GM18907 (cell line): ENCODE measurements at regions not wholly inside any gene's neighbourhood (a gene's known extent, or its start where the extent isn't known, plus 50 kb on each side); places are given as distances from the start of the nearest gene placed in this dataset.
"Not testable (repeated sequence)": the region's sequence is repeated elsewhere in the genome, so short reads cannot be mapped to it uniquely, and the experiment has no call there.

Source experiments
- ATAC-seq: cut with Tn5 transposase; IDR thresholded peaks from one replicate; pipeline ENCODE4 v1.9.1; 2021; ENCODE audit warnings: mild to moderate bottlenecking, moderate library complexity; ENCODE audit not compliant: unreplicated experiment

DNA sequence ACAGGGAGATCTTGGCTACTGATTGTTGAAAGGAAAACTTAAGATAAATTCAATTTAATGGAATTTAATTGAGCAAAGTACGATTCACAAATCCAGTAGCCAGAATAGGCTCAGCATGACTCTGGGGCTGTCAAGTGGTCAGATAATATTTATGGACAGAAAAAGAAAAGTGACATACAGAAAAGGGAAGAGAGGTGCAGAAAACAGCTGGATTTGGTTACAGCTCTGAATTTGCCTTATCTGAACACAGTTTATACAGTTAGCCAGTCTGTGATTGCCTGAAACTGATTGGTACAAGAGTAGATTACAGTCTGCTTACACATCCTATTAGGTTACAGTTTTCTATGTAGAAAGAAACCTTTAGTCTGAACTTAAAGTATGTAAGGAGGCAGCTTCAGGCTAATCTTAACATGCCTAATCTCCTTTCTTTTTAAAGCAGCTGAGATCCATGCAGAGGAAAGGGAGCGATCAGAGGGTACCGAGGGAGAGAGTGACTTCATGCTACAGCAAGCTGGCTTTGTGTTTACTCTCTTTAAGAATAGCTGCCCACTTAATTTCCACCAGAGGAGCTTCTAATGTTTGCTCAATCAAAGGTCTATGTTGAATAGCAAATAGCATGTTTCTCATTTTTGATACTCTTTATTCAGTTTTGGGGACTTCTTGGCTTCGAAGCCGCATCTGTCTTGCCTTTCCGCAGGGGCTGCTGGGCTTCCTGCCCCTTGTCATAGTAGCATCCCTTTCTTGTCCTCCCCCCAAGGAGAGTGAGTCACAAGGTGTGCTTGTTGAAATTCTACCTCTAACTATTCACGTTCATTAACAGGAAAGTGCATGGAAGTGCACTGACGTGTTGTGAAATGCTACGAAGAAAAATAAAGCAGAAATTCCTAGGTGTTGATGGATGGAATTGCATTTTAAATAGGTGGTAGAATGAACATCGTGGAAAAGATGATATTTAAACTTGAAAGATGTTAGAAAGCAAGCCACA lies 761.2 kb downstream of the TAF11L14 start:
- ATAC-seq, result no peak

DNA sequence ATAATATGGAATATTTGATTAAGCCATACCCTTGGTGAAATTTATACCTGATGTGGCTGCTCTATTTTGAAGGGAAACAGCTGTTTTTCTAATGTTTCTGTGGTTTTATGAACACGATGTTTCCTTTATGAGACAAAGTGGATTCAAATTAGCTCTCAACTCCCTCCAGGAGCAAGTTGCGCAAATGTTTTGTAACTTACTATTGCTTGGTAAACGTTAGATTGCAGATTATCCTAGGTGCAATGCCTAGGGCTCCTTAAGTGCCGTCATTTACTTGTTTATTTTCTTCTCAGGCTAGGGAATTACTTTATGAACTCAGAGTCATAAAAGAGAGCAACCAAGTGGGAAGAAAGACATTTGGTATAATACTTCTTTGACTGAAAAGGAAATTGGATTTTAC lies 763.1 kb downstream of the TAF11L14 start:
- ATAC-seq, result no peak

DNA sequence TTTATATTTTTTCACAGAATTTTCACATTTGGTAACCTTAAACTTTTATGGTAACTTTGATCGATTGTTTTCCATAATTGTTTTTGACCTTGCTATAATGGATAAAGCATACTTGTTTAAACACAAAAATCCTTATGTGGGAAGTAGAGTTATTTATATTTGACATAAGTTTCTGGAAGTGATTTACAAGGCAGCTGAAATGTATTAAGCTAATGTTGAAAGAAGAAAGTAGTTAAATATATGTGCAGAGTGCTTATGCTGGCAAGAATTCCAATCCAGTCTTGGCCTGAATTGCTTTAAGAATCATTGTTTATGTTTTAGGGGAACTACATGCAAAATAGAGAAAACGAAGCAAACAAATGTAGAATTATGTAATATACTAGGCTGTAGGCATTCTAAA lies 763.6 kb downstream of the TAF11L14 start:
- no peak for ATAC-seq

DNA sequence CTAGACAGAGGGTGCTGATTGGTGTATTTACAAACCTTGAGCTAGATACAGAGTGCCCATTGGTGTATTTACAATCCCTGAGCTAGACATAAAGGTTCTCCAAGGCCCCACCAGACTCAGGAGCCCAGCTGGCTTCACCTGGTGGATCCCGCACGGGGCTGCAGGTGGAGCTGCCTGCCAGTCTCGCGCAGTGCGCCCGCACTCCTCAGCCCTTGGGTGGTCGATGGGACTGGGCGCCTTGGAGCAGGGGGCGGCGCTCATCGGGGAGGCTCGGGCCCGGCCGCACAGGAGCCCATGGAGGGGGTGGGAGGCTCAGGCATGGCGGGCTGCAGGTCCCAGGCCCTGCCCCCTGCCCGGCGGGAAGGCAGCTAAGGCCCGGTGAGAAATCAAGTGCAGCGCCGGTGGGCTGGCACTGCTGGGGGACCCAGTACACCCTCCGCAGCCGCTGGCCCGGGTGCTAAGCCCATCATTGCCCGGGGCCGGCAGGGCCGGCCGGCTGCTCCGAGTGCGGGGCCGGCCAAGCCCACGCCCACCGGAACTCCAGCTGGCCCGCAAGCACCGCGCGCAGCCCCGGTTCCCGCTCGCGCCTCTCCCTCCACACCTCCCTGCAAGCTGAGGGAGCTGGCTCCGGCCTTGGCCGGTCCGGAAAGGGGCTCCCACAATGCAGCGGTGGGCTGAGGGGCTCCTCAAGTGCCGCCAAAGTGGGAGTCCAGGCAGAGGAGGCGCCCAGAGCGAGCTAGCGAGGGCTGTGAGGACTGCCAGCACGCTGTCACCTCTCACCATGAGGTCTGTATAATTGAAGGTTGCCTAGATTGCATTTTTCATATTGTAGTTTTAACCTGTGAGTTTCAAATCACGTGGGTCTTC lies 765.4 kb downstream of the TAF11L14 start:
- ATAC-seq, result not testable (repeated sequence)

DNA sequence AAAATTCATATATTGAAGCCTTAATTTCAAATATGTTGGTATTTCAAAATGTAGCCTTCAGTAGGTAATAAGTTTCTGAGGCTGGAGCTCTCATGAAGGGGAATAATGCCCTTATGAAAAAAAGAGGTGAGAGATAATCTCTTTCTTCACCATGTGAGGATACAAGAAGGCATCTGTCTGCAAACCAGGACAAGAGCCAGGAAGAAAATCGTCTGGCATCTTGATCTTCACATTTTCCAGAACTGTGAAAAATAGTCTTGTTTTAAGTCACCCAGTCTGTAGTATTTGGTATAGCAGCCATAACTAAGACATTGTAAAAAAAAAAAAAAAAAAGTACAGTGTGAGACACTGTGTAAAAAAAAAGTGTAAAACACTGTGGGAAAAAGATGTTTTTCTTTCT lies 768.9 kb downstream of the TAF11L14 start:
- ATAC-seq, result no peak

DNA sequence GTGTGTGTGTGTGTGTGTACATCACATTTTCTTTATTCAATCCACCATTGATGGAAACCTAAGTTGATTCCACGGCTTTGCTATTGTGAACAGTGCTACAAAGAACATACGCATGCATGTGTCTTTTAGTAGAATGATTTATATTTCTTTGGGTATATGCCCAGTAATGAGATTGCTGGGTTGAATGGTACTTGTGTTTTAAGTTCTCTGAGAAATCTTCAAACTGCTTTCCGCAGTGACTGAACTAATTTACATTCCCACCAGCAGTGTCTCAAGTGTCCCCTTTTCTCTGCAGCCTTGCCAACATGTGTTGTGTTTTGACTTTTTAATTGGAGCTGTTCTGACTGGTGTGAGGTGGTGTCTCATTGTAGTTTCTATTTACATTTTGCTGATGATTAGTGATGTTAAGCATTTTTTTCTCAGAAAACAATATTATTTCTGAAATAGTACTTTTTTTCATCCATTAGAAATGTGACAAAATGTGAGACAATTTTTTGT lies 769.7 kb downstream of the TAF11L14 start:
- no peak for ATAC-seq

DNA sequence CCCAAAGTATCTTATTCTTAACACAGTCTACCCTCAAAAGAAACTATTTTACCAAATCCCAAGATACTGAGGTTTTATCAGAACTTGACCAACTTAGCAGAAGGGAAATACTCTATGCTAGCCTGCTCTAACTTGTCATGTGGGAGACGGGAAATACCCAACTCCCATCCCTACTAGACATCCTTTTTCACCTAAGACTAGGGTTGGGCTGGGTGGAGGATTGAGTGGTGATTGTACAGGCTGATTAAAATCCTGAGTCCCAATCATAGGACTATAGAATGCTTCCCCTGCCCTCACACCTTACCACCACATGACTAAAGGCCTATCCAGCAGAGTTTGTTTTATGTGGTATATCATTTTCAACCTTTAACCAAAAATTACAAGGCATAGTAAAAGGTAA lies 786.5 kb downstream of the TAF11L14 start:
- ATAC-seq, result no peak

DNA sequence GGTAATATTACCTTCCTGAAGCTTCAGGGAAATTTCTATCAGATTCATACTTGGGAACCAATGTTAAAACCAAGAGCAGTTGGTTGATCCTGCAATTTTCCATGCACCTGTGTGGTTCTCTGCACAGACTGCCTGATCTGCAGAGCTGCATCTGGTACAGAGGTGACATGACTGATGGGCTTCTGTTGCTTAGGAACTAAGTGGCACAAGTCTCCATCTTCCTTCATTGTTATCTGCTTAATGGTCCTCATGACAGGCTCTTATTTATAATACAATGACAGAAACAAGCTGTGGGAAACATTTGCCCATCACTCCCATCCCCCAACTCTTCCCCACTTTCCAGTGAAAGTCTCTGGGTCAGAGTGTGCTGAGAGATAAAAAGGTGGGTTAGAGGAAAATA lies 799.1 kb downstream of the TAF11L14 start:
- ATAC-seq, result no peak

DNA sequence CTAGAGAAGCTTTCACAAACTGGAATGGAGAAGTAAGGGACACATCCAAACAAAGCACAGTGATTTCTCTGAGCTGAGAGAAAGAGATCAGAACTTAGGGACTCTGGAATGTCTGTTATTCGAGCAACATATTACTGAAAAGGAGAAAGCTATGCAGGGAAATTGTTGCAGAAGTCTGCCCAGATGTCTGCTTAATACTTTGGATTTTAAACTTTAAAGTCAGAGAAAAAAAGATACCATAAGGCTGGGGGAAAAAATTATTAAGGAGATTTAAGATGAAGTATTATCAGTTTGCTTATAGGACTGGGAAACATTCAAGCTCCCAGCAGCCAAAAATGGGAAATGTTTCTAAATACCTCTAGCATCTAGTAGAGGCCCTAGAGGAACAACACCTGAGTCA lies 803.9 kb downstream of the TAF11L14 start:
- no peak for ATAC-seq

DNA sequence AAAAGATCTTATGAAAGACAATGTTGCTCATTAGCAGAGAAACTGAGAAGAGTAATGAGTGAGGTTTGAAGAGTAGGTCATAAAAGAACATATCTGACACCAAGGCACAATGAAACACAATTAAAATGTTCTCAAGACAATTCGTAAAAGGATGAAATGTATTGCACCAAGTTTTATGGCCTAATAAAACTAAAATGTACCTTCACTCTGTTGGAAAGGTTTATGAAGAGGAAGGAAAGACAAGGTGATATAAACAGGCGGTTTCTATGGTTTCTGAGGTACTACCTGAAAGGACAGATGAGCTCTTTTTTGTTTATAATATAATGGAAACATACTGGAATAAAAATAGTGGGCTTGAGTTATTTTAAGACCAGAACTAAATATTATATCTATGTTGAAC lies 821.3 kb downstream of the TAF11L14 start:
- ATAC-seq, result no peak

DNA sequence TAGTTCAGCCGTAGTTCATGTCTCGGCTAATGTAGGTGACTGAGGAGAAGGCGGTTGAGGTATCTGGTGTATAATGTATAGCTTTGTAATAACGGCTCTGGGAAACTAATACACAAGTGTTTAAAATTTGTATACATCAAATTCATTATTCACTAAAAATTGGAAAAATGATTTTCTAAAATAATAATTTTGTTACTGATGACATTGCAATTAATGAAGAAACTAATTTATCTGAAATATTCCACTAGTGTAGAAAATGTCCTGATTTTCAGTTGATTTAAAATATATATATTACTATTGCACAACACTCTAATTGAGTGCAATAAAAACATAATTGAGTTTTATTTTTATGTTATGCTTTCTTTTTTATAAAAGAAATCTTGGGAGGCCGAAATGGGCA lies 823.0 kb downstream of the TAF11L14 start:
- no peak for ATAC-seq

DNA sequence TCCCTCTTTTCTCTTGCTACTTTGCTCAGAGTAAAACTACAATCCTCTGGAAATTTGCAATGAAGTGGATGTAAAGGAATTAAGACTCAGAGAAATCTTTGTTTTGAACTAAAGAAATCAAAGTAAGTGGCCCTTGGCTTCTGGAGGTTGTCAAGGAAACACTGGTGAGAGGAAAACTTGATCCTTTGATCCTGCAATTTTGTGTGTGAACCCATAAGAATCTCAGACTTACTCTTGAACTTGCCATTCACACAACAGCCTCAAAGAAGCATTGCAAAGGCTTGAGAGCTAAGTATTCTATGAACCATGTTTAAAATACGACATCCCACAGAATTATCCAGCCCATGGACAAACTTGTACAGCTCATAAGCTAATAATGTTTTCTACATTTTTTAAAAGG lies 827.5 kb downstream of the TAF11L14 start:
- no peak for ATAC-seq

DNA sequence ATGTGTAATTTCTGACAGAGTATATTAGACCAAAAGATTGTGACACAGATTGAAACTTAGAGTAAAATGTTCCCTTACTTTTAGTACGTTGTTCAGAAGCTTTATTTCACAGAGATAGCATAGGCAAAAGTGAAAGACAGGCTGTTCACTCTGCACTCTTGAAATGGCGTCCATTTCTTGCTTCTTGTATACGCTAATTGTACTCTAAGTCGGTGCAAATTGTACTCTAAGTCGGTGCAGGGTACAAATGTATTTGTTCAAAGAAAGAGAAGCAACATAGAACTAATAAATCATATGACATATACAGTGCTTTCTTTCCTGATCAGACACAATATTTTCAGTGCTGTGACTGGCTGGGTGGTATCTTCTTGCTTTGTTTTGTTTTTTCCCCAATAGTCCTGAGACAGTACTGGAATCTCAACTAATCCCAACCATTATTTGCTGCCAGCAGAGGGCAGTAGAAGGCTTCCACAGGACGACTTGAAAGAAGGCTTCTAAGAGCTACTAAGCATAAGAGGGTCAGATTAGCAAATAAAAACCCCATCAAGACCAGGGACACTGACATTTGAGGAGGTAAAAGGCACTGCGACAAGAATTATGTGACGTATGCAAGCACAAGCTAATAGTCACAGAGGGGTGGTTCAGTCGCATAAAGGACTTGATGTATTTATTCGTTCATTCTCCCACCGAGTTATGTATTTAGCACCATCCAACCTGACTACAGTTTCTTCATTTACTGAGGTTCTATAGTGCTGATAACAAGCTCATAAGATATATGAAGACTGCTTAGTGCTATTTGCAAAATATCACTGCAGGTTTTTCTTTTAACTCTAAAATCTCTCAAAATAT lies 831.8 kb downstream of the TAF11L14 start:
- ATAC-seq, result peak; percentile 89

DNA sequence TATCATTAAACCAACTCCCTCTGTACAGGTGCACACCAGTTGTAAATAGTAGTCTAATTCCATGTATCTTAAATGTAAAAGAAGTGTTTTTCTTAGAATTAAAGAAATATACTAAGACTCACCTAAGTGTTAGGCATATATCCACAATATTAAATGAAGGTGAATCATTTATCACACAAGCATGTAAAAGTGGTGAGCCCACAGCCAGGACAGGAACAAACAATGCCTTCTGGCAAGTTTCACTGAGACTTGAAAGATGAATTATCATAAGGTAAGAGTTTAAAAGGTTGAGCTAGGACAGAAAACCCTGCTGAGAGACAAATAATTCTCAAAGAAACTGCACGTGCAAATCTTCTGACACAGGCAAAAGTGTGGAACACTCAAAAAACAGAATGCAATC lies 832.5 kb downstream of the TAF11L14 start:
- no peak for ATAC-seq

DNA sequence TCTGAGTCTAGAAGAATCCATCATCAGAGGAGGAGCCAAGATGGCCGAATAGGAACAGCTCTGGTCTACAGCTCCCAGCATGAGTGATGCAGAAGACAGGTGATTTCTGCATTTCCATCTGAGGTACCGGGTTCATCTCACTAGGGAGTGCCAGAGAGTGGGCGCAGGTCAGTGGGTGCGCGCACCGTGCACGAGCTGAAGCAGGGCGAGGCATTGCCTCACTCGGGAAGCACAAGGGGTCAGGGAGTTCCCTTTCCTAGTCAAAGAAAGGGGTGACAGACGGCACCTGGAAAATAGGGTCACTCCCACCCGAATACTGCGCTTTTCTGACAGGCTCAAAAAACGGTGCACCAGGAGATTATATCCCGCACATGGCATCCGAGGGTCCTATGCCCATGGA lies 837.5 kb downstream of the TAF11L14 start:
- not testable (repeated sequence) for ATAC-seq

DNA sequence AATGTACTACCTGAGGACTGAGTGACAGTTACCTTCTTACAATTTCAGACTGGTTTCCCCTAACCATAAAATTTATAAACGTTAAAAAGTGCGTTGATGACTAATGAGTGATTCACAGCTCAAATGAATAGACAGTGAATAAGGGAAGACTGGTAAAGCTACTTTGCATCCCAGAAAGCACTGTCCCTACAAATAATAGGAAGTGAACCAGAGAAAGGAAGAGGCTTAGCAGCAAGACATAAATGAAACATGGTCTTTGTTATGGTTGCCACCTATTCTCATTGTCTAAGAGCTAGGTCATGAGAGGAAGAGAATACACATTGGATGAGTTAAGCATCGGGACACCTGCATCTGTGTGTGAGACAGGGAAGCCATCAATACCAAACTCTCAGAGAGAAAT lies 849.2 kb downstream of the TAF11L14 start:
- no peak for ATAC-seq

DNA sequence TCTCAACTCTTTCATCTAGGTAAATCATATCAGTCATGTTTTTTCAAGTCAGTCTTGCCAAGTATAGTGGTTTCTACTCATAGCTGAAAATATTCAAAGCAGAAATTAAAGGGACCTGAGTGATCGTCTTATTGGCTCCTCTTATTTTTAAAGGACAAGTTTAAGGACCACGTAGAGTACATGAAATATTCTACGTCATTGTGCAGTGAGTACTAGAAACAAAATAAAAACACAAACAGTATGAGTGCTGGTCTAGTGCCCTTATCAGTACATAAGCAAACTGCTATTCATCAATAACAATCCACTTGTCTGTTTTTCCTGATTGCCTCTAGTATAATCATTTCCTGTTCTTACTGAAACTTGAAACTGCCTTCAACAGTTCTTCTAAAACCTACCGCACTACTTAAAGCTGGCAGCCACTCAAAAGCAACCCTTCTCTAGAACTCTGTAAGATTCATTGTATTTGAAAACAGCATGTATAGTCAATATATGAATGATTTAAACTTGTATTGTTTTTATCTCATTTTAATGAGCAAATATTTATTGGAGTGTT lies 853.7 kb downstream of the TAF11L14 start:
- ATAC-seq, result no peak

DNA sequence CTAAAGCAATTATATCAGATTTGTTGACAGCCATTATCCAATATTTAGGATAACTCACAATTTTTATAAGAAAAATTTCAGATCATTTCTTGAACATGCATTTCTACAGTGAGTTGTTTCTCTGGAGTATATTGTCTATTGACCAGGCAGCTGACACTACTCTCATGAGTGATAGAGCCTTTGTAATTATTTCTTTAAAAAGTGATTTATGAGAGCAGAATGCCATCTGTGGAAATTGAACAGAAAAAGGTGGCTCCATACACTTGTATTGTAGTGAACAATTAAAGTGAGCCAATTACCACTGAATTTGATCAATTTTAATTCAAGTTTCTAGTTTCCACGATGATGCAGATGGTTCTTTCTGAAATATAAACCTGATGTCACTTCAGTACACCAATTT lies 855.4 kb downstream of the TAF11L14 start:
- ATAC-seq, result no peak

DNA sequence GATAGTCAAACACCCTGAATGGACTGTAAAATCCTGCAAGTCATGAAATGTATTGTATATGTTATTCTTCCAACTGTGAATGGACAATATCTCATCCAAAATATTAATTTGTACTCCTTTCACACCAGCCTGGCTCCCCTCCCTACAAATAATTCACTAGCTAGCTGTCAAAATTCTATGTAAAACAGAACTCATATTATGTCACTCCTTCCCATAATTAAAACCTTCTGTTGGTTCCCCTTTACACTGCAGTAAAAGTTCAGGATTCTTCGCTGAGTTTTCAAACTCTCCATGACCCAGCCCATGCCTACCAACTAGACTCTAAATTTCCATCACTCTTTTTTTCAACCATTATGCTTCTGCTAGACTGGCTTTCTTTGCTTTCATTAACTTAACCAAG lies 857.1 kb downstream of the TAF11L14 start:
- ATAC-seq, result no peak

DNA sequence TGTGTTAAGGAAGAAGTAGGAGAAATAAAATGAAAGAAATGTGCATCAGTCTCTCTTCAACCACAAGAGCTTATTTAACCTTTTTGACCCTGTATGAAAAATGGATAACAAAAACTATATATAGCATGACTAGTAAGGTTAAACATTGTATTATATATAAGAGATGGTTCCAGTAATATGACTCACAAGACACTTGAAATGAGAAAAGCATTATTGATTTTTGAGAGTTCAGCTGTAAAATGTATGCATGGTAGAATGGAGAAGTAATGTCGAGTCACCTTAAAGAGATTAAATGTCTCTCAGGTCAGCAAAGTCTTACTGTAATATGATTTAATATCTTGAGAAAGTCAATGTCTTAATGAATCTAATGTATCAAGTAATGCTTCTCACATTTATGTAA lies 860.9 kb downstream of the TAF11L14 start:
- ATAC-seq, result no peak
